Astrocyte of the spinal cord (primary cell): ENCODE measurements at regions not wholly inside any gene's neighbourhood (a gene's known extent, or its start where the extent isn't known, plus 50 kb on each side); places are given as distances from the start of the nearest gene placed in this dataset.
"Not testable (repeated sequence)": the region's sequence is repeated elsewhere in the genome, so short reads cannot be mapped to it uniquely, and the experiment has no call there.

Source experiments
- DNase-seq: peaks from one replicate; pipeline ENCODE4 v3.0.0; 2011; ENCODE audit warnings: low read depth, low spot score
- H3K4me3 ChIP-seq: 2 replicates; pipeline ENCODE4 v1.5.1; 2011; ENCODE audit warnings: low read depth, mild to moderate bottlenecking, low read length, moderate library complexity
- CTCF ChIP-seq: IDR thresholded peaks from 2 replicates; pipeline ENCODE4 v1.5.1; 2012; ENCODE audit warnings: low read depth, mild to moderate bottlenecking, low read length, inconsistent platforms
- in situ Hi-C: cut with HindIII; loops from 2 replicates; pipeline ENCODE4 v1.10.0; 2017; ENCODE audit warnings: low sequenced_read_pairs

- no peak overlapping the region for H3K4me3 ChIP-seq
- TF ChIP-seq CTCF, result no peak
- no peak for DNase-seq
- in situ Hi-C loops, result no loop called here
These were observed 127.2 kb downstream of the KCNA5 start for GRCh38 chr12:5170844-5171243.

- in situ Hi-C loops, result no loop called here
- TF ChIP-seq CTCF, result peak; percentile 65
- no peak overlapping the region for H3K4me3 ChIP-seq
- peak; percentile 57 for DNase-seq
These were observed 128.0 kb downstream of the KCNA5 start for GRCh38 chr12:5171701-5172100.

- no peak overlapping the region for H3K4me3 ChIP-seq
- TF ChIP-seq CTCF, result no peak
- in situ Hi-C loops, result no loop called here
- no peak for DNase-seq
These were observed 129.2 kb downstream of the KCNA5 start for GRCh38 chr12:5172886-5173285.

GRCh38 chr12:5173511-5174011 is 129.9 kb downstream of the KCNA5 start:
- in situ Hi-C loops, result no loop called here
- TF ChIP-seq CTCF, result no peak
- H3K4me3 ChIP-seq, result no peak overlapping the region
- no peak for DNase-seq

GRCh38 chr12:5175415-5175814 is 131.7 kb downstream of the KCNA5 start:
- DNase-seq, in situ Hi-C loops, H3K4me3 ChIP-seq: not testable (repeated sequence)

GRCh38 chr12:5176036-5176435 is 132.4 kb downstream of the KCNA5 start:
- H3K4me3 ChIP-seq, result no peak overlapping the region
- in situ Hi-C loops, result no loop called here
- DNase-seq, result no peak
- no peak for TF ChIP-seq CTCF

- in situ Hi-C loops, result no loop called here
- TF ChIP-seq CTCF, result no peak
- no peak for DNase-seq
- no peak overlapping the region for H3K4me3 ChIP-seq
These were observed 133.4 kb downstream of the KCNA5 start for GRCh38 chr12:5177096-5177495.
